Stomach smooth muscle (tissue), 2 donors: ENCODE measurements at regions not wholly inside any gene's neighbourhood (a gene's known extent, or its start where the extent isn't known, plus 50 kb on each side); places are given as distances from the start of the nearest gene placed in this dataset.

Experiments
- H3K27ac ChIP-seq: one replicate; pipeline ENCODE4 v1.7.0; 2013; ENCODE audit warnings: mild to moderate bottlenecking, low read length, inconsistent platforms
- H3K27me3 ChIP-seq, 2 donors: one replicate each; pipeline ENCODE4 v1.7.0; 2013; ENCODE audit warnings: low read length in 2 of 2; ENCODE audit not compliant: insufficient read depth in 2 of 2, control insufficient read depth in 1 of 2
- H3K36me3 ChIP-seq, 2 donors: one replicate each; pipeline ENCODE4 v1.7.0; 2013; ENCODE audit warnings: low read length in 2 of 2; ENCODE audit not compliant: control insufficient read depth in 2 of 2, insufficient read depth in 2 of 2
- H3K4me1 ChIP-seq: one replicate; pipeline ENCODE4 v1.7.0; 2013; ENCODE audit warnings: low read length; ENCODE audit not compliant: control insufficient read depth, insufficient read depth
- H3K4me3 ChIP-seq, 2 donors: one replicate each; pipeline ENCODE4 v1.7.0; 2013; ENCODE audit warnings: low read length in 2 of 2
- H3K9ac ChIP-seq, 2 donors: one replicate each; pipeline ENCODE4 v1.7.0; 2013; ENCODE audit warnings: low read length in 2 of 2, mild to moderate bottlenecking in 1 of 2
- H3K9me3 ChIP-seq, 2 donors: one replicate each; pipeline ENCODE4 v1.7.0; 2013; ENCODE audit warnings: low read length in 2 of 2; ENCODE audit not compliant: control insufficient read depth in 2 of 2
- donor health status: healthy.
- donor health status: Pancreatic carcinoma.

GRCh38 chr13:73779881-73780280 is 354.3 kb downstream of the KLF12 start:
- Histone ChIP-seq H3K36me3 (no peaks in the 10 kb centered on the region), H3K4me1 (peaks cover 11% of the 10 kb centered on the region), H3K4me3 (no peak overlapping the region), H3K27ac (no peak overlapping the region), H3K9ac (no peak overlapping the region), H3K9me3 (no peaks in the 10 kb centered on the region), H3K27me3 (no peaks in the 10 kb centered on the region)

GRCh38 chr13:73778242-73778864 is 355.9 kb downstream of the KLF12 start:
- Histone ChIP-seq H3K4me3 (no peak overlapping the region), H3K9me3 (no peaks in the 10 kb centered on the region), H3K27ac (no peak overlapping the region), H3K9ac (no peak overlapping the region), H3K36me3 (no peaks in the 10 kb centered on the region), H3K27me3 (no peaks in the 10 kb centered on the region), H3K4me1 (peaks cover 11% of the 10 kb centered on the region)

GRCh38 chr13:73777134-73777533 is 357.1 kb downstream of the KLF12 start:
- H3K27me3 ChIP-seq = no peaks in the 10 kb centered on the region
- no peaks in the 10 kb centered on the region for H3K9me3 ChIP-seq
- no peaks in the 10 kb centered on the region for H3K36me3 ChIP-seq
- H3K9ac ChIP-seq = no peak overlapping the region
- no peak overlapping the region for H3K27ac ChIP-seq
- no peak overlapping the region for H3K4me3 ChIP-seq
- peaks cover 8% of the 10 kb centered on the region for H3K4me1 ChIP-seq

- Histone ChIP-seq H3K36me3 (no peaks in the 10 kb centered on the region), H3K9ac (no peak overlapping the region), H3K9me3 (no peaks in the 10 kb centered on the region), H3K27me3 (no peaks in the 10 kb centered on the region), H3K4me1 (peaks cover 8% of the 10 kb centered on the region), H3K4me3 (peak overlapping the region in 1 of 2 donors; percentile 8), H3K27ac (no peak overlapping the region)
These were observed 357.9 kb downstream of the KLF12 start for GRCh38 chr13:73776151-73776785.

- no peak overlapping the region for H3K27ac ChIP-seq
- no peaks in the 10 kb centered on the region for H3K27me3 ChIP-seq
- H3K4me3 ChIP-seq = no peak overlapping the region
- H3K9me3 ChIP-seq = no peaks in the 10 kb centered on the region
- peaks cover 6% of the 10 kb centered on the region for H3K4me1 ChIP-seq
- no peaks in the 10 kb centered on the region for H3K36me3 ChIP-seq
- H3K9ac ChIP-seq = no peak overlapping the region
These were observed 361.0 kb downstream of the KLF12 start for GRCh38 chr13:73773168-73773549.

GRCh38 chr13:73772449-73773167 is 361.6 kb downstream of the KLF12 start:
- Histone ChIP-seq H3K27me3 (no peaks in the 10 kb centered on the region), H3K4me1 (peaks cover 11% of the 10 kb centered on the region), H3K27ac (no peak overlapping the region), H3K36me3 (no peaks in the 10 kb centered on the region), H3K9me3 (no peaks in the 10 kb centered on the region), H3K9ac (no peak overlapping the region), H3K4me3 (no peak overlapping the region)

- peak overlapping the region; percentile 53 for H3K27ac ChIP-seq
These were observed 366.4 kb downstream of the KLF12 start for GRCh38 chr13:73767747-73768315.

GRCh38 chr13:73767191-73767741 is 366.9 kb downstream of the KLF12 start:
- Histone ChIP-seq H3K9me3 (no peaks in the 10 kb centered on the region), H3K9ac (no peak overlapping the region), H3K4me1 (peaks cover 28% of the 10 kb centered on the region), H3K4me3 (peak overlapping the region in 1 of 2 donors; percentile 34), H3K36me3 (no peaks in the 10 kb centered on the region), H3K27ac (peak overlapping the region; percentile 53), H3K27me3 (no peaks in the 10 kb centered on the region)

More at GRCh38 chr13:73767747-73768315, 366.4 kb downstream of the KLF12 start:
- Histone ChIP-seq H3K4me3 (peak overlapping the region in 1 of 2 donors; percentile 4), H3K9ac (no peak overlapping the region), H3K27me3 (no peaks in the 10 kb centered on the region), H3K36me3 (no peaks in the 10 kb centered on the region), H3K9me3 (no peaks in the 10 kb centered on the region), H3K4me1 (peaks cover 28% of the 10 kb centered on the region)

- H3K4me3 ChIP-seq = peak overlapping the region; percentile 37 to 57
- peak overlapping the region; percentile 14 to 29 for H3K9ac ChIP-seq
These were observed 368.4 kb downstream of the KLF12 start for GRCh38 chr13:73765651-73766384.

GRCh38 chr13:73759434-73759833 is 374.8 kb downstream of the KLF12 start:
- Histone ChIP-seq H3K36me3 (no peaks in the 10 kb centered on the region), H3K27me3 (no peaks in the 10 kb centered on the region), H3K9me3 (no peaks in the 10 kb centered on the region), H3K4me3 (no peak overlapping the region), H3K27ac (no peak overlapping the region), H3K9ac (no peak overlapping the region), H3K4me1 (peaks cover 4% of the 10 kb centered on the region)

More at GRCh38 chr13:73765651-73766384, 368.4 kb downstream of the KLF12 start:
- no peaks in the 10 kb centered on the region for H3K27me3 ChIP-seq
- H3K9me3 ChIP-seq = no peaks in the 10 kb centered on the region
- no peaks in the 10 kb centered on the region for H3K36me3 ChIP-seq
- peaks cover 28% of the 10 kb centered on the region for H3K4me1 ChIP-seq
- peak overlapping the region; percentile 72 for H3K27ac ChIP-seq
